Panc1 (cell line): ENCODE measurements at regions not wholly inside any gene's neighbourhood (a gene's known extent, or its start where the extent isn't known, plus 50 kb on each side); places are given as distances from the start of the nearest gene placed in this dataset.

Experiments
- ATAC-seq: fragments of 200-7000 bp; cut with Tn5 transposase; 2 replicates; pipeline ENCODE4 v1.9.1; 2020; ENCODE audit warnings: mild to moderate bottlenecking, moderate library complexity
- BruUV-seq: library from RNA; stranded (reverse); fragments of 400-500 nt; replicated peaks from 2 replicates; lab custom pipeline; 2021; lab: Mats Ljungman, UMichigan
- CTCF ChIA-PET: fragments of 300-600 bp; sonication (Branson Sonifier 250); formaldehyde crosslinking; loops from one replicate; lab custom pipeline; 2022; ENCODE audit warnings: antibody characterized with exemption; lab: Charles Lee
- POLR2A ChIA-PET: fragments of 300-600 bp; sonication (Branson Sonifier 250); formaldehyde crosslinking; loops from one replicate; lab custom pipeline; 2022; ENCODE audit warnings: antibody characterized with exemption; lab: Charles Lee
- DNase-seq: peaks from one replicate; pipeline ENCODE4 v3.0.0-alpha.2; 2010; ENCODE audit warnings: low read depth, low spot score
- H3K27ac ChIP-seq: 2 replicates; pipeline ENCODE4 v1.5.1; 2011; ENCODE audit warnings: mild to moderate bottlenecking, low read length, inconsistent platforms
- H3K27me3 ChIP-seq: fragments of 200-500 bp; sonication (Bioruptor generic); 2 replicates; pipeline ENCODE4 v1.6.0; 2014; ENCODE audit warnings: low read length, inconsistent platforms; ENCODE audit not compliant: control insufficient read depth, insufficient read depth
- H3K36me3 ChIP-seq: fragments of 200-500 bp; sonication (Bioruptor generic); 2 replicates; pipeline ENCODE4 v1.5.1; 2014; ENCODE audit warnings: inconsistent platforms, mild to moderate bottlenecking, low read length, moderate library complexity; ENCODE audit not compliant: control insufficient read depth, insufficient read depth
- H3K4me1 ChIP-seq: 2 replicates; pipeline ENCODE4 v1.5.1; 2011; ENCODE audit warnings: inconsistent platforms, mild to moderate bottlenecking, low read length, moderate library complexity; ENCODE audit not compliant: control insufficient read depth, insufficient read depth
- H3K4me3 ChIP-seq, 2 experiments: 2 replicates each; pipeline ENCODE4 v1.5.1; 2011 to 2012; ENCODE audit warnings: low read depth in 2 of 2, low read length in 2 of 2, mild to moderate bottlenecking in 2 of 2, inconsistent platforms in 1 of 2, moderate library complexity in 1 of 2
- H3K9me3 ChIP-seq: fragments of 200-500 bp; sonication (Bioruptor generic); 2 replicates; pipeline ENCODE4 v1.5.1; 2014; ENCODE audit warnings: low read depth, mild to moderate bottlenecking, inconsistent platforms, low read length, moderate library complexity; ENCODE audit not compliant: control insufficient read depth, insufficient read depth
- CTCF ChIP-seq: fragments of 450-650 bp; IDR thresholded peaks from 2 replicates; pipeline ENCODE4 v1.5.1; 2017; ENCODE audit warnings: mild to moderate bottlenecking
- POLR2AphosphoS5 ChIP-seq: IDR thresholded peaks from 2 replicates; pipeline ENCODE4 v1.6.1; 2012; ENCODE audit warnings: mild to moderate bottlenecking, low read depth, low read length, moderate library complexity
- REST ChIP-seq, 2 experiments: IDR thresholded peaks; 2 replicates each; pipeline ENCODE4 v1.6.1; 2011 to 2012; ENCODE audit warnings: low read depth in 2 of 2, control low read depth in 1 of 2, low read length in 1 of 2, mild to moderate bottlenecking in 1 of 2, moderate library complexity in 1 of 2; ENCODE audit not compliant: insufficient read depth in 1 of 2
- SIN3A ChIP-seq: IDR thresholded peaks from 2 replicates; pipeline ENCODE4 v1.6.1; 2012; ENCODE audit warnings: low read depth, mild to moderate bottlenecking, low read length, moderate library complexity, borderline replicate concordance; ENCODE audit not compliant: insufficient read depth
- TCF7L2 ChIP-seq: IDR thresholded peaks from 2 replicates; pipeline ENCODE4 v1.6.1; 2011; ENCODE audit warnings: mild to moderate bottlenecking, low read depth, low read length, inconsistent platforms
- in situ Hi-C: cut with HindIII; loops from 2 replicates; pipeline ENCODE4 v1.10.0; 2016; ENCODE audit warnings: low sequenced_read_pairs, low pct_unique_long_range_greater_than_20kb
- intact Hi-C: fragments of 100-400 bp; cut with micrococcal nuclease; formaldehyde crosslinking; loops from one replicate; pipeline ENCODE4 v1.10.0; 2022; ENCODE audit not compliant: unreplicated experiment

- DNase-seq: no peak
- in situ Hi-C loops: no loop called here
- H3K27ac ChIP-seq: no peak overlapping the region
- no TSS peak for BruUV-seq
- no peaks in the 10 kb centered on the region for H3K36me3 ChIP-seq
- ChIA-PET POLR2A (no interaction called here), CTCF (no interaction called here)
- ATAC-seq: no peak
- H3K4me1 ChIP-seq: no peaks in the 10 kb centered on the region
- H3K9me3 ChIP-seq: no peaks in the 10 kb centered on the region
- H3K4me3 ChIP-seq: no peak overlapping the region
- TF ChIP-seq CTCF: no peak
- no peak for TF ChIP-seq TCF7L2
- TF ChIP-seq SIN3A: no peak
- no peak for TF ChIP-seq POLR2AphosphoS5
- TF ChIP-seq REST (IDR thresholded peaks at IDR 0.05; ENCODE audit: insufficient read depth in 1 of 2, low read depth in 2 of 2, low read length in 1 of 2): no peak
- intact Hi-C loops: no loop called here
- H3K27me3 ChIP-seq: no peaks in the 10 kb centered on the region
Observed at GRCh38 chr6:147695819-147696218, 187.3 kb downstream of the SAMD5 start.

GRCh38 chr6:147699140-147699539 lies 190.7 kb downstream of the SAMD5 start:
- intact Hi-C loops (no loop called here), in situ Hi-C loops (no loop called here)
- ATAC-seq (no peak), DNase-seq (no peak)
- Histone ChIP-seq H3K4me1 (no peaks in the 10 kb centered on the region), H3K27me3 (no peaks in the 10 kb centered on the region), H3K9me3 (no peaks in the 10 kb centered on the region), H3K27ac (no peak overlapping the region), H3K4me3 (no peak overlapping the region), H3K36me3 (no peaks in the 10 kb centered on the region)
- ChIA-PET POLR2A (no interaction called here), CTCF (no interaction called here)
- TF ChIP-seq POLR2AphosphoS5: no peak
- no peak for TF ChIP-seq TCF7L2
- no peak for TF ChIP-seq REST (IDR thresholded peaks at IDR 0.05; ENCODE audit: insufficient read depth in 1 of 2, low read depth in 2 of 2, low read length in 1 of 2)
- no peak for TF ChIP-seq CTCF
- no peak for TF ChIP-seq SIN3A
- BruUV-seq: no TSS peak
